ENCODE measurements at regions not wholly inside any gene's neighbourhood (a gene's known extent, or its start where the extent isn't known, plus 50 kb on each side); places are given as distances from the start of the nearest gene placed in this dataset.

DNA sequence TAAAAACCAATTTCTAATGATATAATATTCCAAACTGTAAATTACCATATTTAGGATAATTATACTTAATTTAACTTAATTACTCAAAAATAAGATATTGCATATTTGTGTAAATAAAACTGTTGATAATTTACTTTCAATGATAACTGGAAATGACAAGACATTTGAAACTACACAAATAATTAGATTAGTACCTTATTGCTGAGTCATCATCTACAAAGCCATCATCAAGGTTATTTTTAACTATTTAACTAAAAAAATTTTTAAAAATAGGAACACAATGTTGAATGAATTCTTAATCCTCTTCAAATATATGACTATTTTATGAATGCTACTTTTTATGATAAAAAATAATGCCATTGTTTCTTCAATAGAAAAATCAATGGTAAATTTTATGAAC lies 364.3 kb downstream of the SLITRK6 start:
- no peak for TF ChIP-seq POLR2A (IDR thresholded peaks at IDR 0.05)
- TF ChIP-seq, protein P1, sequence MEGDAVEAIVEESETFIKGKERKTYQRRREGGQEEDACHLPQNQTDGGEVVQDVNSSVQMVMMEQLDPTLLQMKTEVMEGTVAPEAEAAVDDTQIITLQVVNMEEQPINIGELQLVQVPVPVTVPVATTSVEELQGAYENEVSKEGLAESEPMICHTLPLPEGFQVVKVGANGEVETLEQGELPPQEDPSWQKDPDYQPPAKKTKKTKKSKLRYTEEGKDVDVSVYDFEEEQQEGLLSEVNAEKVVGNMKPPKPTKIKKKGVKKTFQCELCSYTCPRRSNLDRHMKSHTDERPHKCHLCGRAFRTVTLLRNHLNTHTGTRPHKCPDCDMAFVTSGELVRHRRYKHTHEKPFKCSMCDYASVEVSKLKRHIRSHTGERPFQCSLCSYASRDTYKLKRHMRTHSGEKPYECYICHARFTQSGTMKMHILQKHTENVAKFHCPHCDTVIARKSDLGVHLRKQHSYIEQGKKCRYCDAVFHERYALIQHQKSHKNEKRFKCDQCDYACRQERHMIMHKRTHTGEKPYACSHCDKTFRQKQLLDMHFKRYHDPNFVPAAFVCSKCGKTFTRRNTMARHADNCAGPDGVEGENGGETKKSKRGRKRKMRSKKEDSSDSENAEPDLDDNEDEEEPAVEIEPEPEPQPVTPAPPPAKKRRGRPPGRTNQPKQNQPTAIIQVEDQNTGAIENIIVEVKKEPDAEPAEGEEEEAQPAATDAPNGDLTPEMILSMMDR (IDR thresholded peaks at IDR 0.05) = no peak
- TF ChIP-seq EP300 (IDR thresholded peaks at IDR 0.05) = no peak
- TF ChIP-seq POLR2AphosphoS5 (IDR thresholded peaks at IDR 0.05) = no peak

All from upper lobe of left lung (tissue), 4 donors.